ENCODE measurements at regions not wholly inside any gene's neighbourhood (a gene's known extent, or its start where the extent isn't known, plus 50 kb on each side); places are given as distances from the start of the nearest gene placed in this dataset.

DNA sequence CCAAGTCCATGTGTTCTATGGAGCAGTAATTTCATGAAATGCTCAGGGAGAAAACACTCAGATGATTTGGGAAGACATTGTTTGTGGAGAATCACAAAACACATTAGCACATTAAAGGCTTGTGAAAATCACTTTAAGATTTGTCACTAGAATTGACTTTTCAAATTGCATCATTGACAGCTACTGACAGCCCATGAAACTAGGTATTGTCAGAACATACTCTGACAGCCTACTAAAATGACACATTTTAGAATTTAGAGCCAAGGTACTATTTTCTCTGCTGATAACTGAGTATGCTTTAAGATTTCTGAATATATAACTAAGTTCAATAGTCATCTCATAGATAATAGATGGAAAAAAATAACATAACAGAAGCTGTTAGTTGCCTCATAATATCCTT lies 67.4 kb upstream of the FOXC1 start:
- POLR2A ChIA-PET = interaction anchor here (0.9 to 2.0 kb wide), 4 partner anchors 10 to 15 kb away, joined by 3 to 7 read pairs (median 4); no protein-coding TSS in a partner anchor
- Histone ChIP-seq H3K27me3 (ENCODE audit: control insufficient read depth in 1 of 2, insufficient read depth in 2 of 2, low read length in 2 of 2) (no peaks in the 10 kb centered on the region), H3K4me3 (ENCODE audit: low read length) (no peak overlapping the region), H3K27ac (ENCODE audit: low read depth in 1 of 2, low read length in 2 of 2) (no peak overlapping the region), H3K4me1 (ENCODE audit: insufficient read depth, low read length) (peaks cover under 1% of the 10 kb centered on the region), H3K36me3 (ENCODE audit: insufficient read depth, low read length) (no peaks in the 10 kb centered on the region), H3K9me3 (ENCODE audit: control insufficient read depth in 1 of 2, insufficient read depth in 1 of 2, low read length in 2 of 2) (peaks cover 0 to 4% of the 10 kb centered on the region in 2 experiments)
- CTCF ChIA-PET = interaction anchor here (1.2 to 2.2 kb wide), 2 partner anchors 10 to 19 kb away, joined by 3 to 5 read pairs; no protein-coding TSS in a partner anchor
- Mint-ChIP-seq H3K27me3 (no peaks in the 10 kb centered on the region), H3K36me3 (ENCODE audit: low read depth) (peaks cover 29% of the 10 kb centered on the region), H3K9me3 (peaks cover 2% of the 10 kb centered on the region), H3K27ac (peak overlapping the region; percentile 20), H3K4me1 (ENCODE audit: low read depth) (peaks cover 26% of the 10 kb centered on the region), H3K4me3 (no peak overlapping the region)
- ATAC-seq (ENCODE audit: poor library complexity) = no peak
- no peak for TF ChIP-seq CTCF (IDR thresholded peaks at IDR 0.05)
- intact Hi-C loops (cut with DNase I, micrococcal nuclease) = no loop called here
- DNase-seq = no peak

GRCh38 chr6:1542764-1543163 lies 67.0 kb upstream of the FOXC1 start:
- H3K27ac Mint-ChIP-seq = peak overlapping the region; percentile 20
- POLR2A ChIA-PET = interaction anchor here (0.9 to 2.0 kb wide), 4 partner anchors 10 to 15 kb away, joined by 3 to 7 read pairs (median 4); no protein-coding TSS in a partner anchor
- H3K36me3 ChIP-seq (ENCODE audit: insufficient read depth, low read length) = no peaks in the 10 kb centered on the region

DNA sequence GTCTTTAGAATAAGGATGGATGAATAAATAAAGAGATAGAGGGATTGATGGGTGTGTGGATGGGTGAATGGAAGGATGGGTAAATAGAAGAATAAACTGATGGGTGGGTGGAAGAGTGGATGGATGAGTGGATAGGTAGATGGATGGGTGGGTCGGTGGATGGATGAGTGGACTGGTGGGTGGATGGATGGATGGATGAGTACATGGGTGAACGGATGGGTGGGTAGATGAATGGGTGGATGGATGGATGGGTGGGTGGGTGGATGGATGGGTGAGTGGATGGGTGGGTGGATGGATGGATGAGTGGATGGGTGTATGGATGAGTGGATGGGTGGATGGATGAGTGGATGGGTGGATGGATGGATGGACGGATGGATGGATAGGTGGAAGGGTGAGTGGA lies 65.7 kb upstream of the FOXC1 start:
- CTCF ChIA-PET = interaction anchor here (2.2 kb wide), 1 partner anchor 20 kb away, joined by 5 read pairs; no protein-coding TSS in a partner anchor
- peaks cover 2% of the 10 kb centered on the region for H3K9me3 Mint-ChIP-seq
- H3K4me3 Mint-ChIP-seq = no peak overlapping the region
- no peak overlapping the region for H3K27ac Mint-ChIP-seq
- H3K27ac ChIP-seq (ENCODE audit: low read depth in 1 of 2, low read length in 2 of 2) = no peak overlapping the region
- H3K4me1 ChIP-seq (ENCODE audit: insufficient read depth, low read length) = no peaks in the 10 kb centered on the region
- H3K27me3 ChIP-seq (ENCODE audit: control insufficient read depth in 1 of 2, insufficient read depth in 2 of 2, low read length in 2 of 2) = no peaks in the 10 kb centered on the region
- TF ChIP-seq CTCF (IDR thresholded peaks at IDR 0.05) = no peak
- H3K36me3 ChIP-seq (ENCODE audit: insufficient read depth, low read length) = no peaks in the 10 kb centered on the region
- H3K36me3 Mint-ChIP-seq (ENCODE audit: low read depth) = peaks cover 41% of the 10 kb centered on the region
- H3K4me3 ChIP-seq (ENCODE audit: low read length) = no peak overlapping the region
- no peak for DNase-seq
- intact Hi-C loops (cut with DNase I, micrococcal nuclease) = no loop called here
- H3K27me3 Mint-ChIP-seq = no peaks in the 10 kb centered on the region
- POLR2A ChIA-PET = interaction anchor here (1.2 to 2.0 kb wide), 3 partner anchors 11 to 20 kb away, joined by 3 to 7 read pairs (median 5); no protein-coding TSS in a partner anchor
- peaks cover 0 to 4% of the 10 kb centered on the region in 2 experiments for H3K9me3 ChIP-seq (ENCODE audit: control insufficient read depth in 1 of 2, insufficient read depth in 1 of 2, low read length in 2 of 2)
- ATAC-seq (ENCODE audit: poor library complexity) = no peak
- peaks cover 9% of the 10 kb centered on the region for H3K4me1 Mint-ChIP-seq (ENCODE audit: low read depth)

More at GRCh38 chr6:1542764-1543163, 67.0 kb upstream of the FOXC1 start:
- Histone ChIP-seq H3K27me3 (ENCODE audit: control insufficient read depth in 1 of 2, insufficient read depth in 2 of 2, low read length in 2 of 2) (no peaks in the 10 kb centered on the region), H3K4me1 (ENCODE audit: insufficient read depth, low read length) (no peaks in the 10 kb centered on the region), H3K4me3 (ENCODE audit: low read length) (no peak overlapping the region), H3K27ac (ENCODE audit: low read depth in 1 of 2, low read length in 2 of 2) (no peak overlapping the region), H3K9me3 (ENCODE audit: control insufficient read depth in 1 of 2, insufficient read depth in 1 of 2, low read length in 2 of 2) (peaks cover 0 to 4% of the 10 kb centered on the region in 2 experiments)
- no peaks in the 10 kb centered on the region for H3K27me3 Mint-ChIP-seq
- intact Hi-C loops (cut with DNase I, micrococcal nuclease) = no loop called here
- H3K4me3 Mint-ChIP-seq = no peak overlapping the region
- peaks cover 21% of the 10 kb centered on the region for H3K4me1 Mint-ChIP-seq (ENCODE audit: low read depth)
- DNase-seq = no peak
- peaks cover 32% of the 10 kb centered on the region for H3K36me3 Mint-ChIP-seq (ENCODE audit: low read depth)
- TF ChIP-seq CTCF (IDR thresholded peaks at IDR 0.05) = no peak
- CTCF ChIA-PET = interaction anchor here (1.2 to 2.2 kb wide), 2 partner anchors 9 to 19 kb away, joined by 3 to 5 read pairs; no protein-coding TSS in a partner anchor
- ATAC-seq (ENCODE audit: poor library complexity) = no peak
- H3K9me3 Mint-ChIP-seq = peaks cover 2% of the 10 kb centered on the region

Measured in CD4-positive, alpha-beta T cell (primary cell).